ENCODE measurements at regions not wholly inside any gene's neighbourhood (a gene's known extent, or its start where the extent isn't known, plus 50 kb on each side); places are given as distances from the start of the nearest gene placed in this dataset.

- DNase-seq (ENCODE audit: low read depth) = no peak
Measured at GRCh38 chr10:29924436-29924835, 134.9 kb downstream of the JCAD start.

DNA sequence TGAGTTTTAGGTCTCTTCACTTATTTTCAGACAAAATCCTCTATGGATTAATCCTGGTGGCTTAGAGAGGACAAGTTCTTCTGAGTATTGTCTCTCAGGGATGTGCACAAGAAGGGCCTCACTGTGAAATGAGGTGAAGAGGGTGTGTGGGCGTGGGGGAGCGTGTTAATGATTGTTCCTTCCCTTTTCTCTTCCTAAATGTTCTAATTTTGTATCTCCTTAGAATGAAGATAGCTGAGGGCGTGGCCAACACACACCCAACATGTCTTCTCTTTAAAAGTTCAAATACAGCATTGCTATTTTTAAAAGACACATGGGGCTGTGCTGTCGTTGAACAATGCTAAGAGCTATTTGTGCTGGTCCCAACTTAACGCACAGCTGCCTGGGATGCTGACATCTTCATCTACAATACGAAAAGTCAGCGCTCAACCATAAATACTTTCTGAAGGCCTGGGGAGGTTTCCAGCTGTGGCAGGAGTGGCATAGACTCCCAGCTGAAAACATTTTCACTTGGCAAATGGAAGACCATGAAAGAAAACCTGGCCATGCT lies 135.9 kb downstream of the JCAD start:
- no peak for DNase-seq (ENCODE audit: low read depth)

- DNase-seq (ENCODE audit: low read depth) = no peak
Measured at GRCh38 chr10:29922892-29923291, 136.5 kb downstream of the JCAD start.

- DNase-seq (ENCODE audit: low read depth) = no peak
Measured at GRCh38 chr10:29922226-29922625, 137.2 kb downstream of the JCAD start.

DNA sequence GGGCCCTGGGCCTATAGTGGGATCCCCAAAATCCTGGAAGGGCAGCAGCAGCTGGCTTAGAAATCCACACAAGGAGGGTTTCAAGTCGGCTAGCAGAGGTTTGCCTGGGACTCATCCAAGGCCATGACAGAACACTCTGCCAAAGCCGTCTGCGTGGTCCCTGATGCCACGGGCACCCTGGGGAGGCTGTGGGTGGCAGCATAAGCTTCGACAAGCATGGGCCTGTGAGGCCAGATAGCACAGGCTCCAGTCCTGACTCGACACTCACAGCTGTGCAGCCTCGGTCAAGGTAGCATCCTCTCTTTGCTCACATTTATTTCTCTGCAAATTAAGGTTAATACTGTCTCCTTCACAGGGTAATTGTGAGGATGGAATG lies 138.3 kb downstream of the JCAD start:
- DNase-seq (ENCODE audit: low read depth) = no peak

DNA sequence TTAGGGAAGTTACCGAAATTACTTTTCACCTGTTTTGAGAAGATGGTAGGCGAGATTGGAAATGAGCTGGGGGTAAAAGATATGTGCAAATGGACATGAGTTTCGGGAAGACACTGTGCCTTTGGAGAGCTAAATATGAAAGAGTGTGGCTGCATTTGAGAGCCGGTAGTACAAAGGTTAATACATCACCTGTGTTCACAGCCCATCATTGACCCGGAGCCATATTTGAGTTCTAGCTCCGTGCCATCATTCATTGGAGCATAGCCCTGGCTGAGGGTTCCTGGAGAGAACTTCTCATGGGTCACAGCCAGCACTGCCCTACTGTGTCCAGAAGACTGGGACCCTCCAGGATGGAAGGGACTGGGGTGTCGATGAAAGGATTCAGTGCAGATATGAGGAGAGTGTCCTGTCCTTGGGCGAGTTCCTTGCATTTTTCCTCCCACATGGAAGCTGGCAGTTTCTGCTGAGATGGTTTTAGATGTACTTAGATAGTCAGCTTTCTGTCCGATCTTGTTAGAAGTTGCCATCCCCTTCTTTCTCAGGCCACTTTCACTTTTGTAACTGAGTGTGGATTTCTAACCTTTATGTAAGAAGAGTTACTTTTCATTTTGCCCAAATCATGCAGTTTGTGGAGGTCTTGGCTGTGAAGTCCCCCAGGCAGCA lies 138.8 kb downstream of the JCAD start:
- DNase-seq (ENCODE audit: low read depth) = no peak

DNA sequence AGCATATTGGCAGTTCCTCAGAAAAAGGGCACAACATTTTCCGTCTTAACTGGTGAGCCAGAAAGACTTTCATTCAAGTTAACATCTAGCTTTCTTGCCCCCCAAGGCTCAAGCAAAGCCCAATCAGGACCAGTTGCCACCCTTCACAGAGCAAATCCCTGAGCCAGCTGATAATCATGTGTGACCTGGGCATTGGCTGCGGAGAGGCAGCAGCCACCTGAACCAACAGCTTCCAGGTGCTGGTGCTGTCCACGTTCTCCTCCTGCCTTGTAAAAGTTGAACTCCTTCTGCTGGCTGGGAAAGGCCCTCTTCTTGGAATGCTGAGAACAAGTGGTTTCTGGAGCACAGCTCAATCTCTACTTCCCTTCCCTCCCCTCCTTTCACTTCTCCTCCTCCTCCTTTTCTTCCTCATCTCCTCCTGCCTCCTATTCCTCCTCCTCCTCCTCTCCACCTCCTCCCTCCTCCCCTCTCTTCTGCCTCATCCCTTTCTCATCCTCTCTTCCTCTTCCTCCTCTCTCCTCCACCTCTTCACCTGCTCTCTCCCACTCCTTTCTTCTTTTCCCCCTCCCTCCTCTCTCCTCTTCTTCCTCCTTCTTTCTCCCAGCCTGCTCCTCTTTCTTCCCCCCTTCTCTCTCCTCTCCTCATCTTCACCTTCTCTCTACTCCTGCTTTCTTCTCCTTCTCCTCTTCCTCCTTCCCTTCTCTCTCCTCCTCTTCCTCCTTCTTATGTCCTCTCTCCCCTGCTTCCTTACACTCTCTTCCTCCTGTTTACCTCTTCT lies 140.6 kb downstream of the JCAD start:
- no peak for DNase-seq (ENCODE audit: low read depth)

DNA sequence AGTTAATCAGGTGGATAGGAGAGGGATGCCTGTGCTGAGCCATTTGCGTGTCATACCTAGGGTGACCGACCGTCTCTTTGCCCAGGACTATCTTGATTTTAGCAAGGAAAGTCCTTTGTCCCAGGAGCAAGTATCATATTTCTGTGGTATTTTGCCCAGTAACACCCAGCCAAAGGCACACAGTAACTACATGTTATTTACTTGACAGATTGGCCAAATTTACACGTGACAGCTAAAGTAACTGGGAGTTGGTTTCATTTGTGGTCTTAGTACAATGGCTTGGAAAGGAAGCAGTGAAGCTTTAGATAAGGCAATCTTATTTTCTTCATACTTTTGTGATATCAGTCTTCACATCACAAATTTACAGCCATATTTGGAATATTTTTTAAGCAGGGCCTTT lies 142.1 kb downstream of the JCAD start:
- DNase-seq (ENCODE audit: low read depth) = no peak

GRCh38 chr10:29916669-29917068 lies 142.7 kb downstream of the JCAD start:
- no peak for DNase-seq (ENCODE audit: low read depth)

GRCh38 chr10:29914986-29915785 lies 144.2 kb downstream of the JCAD start:
- DNase-seq (ENCODE audit: low read depth) = no peak

GRCh38 chr10:29908962-29909361 lies 150.4 kb downstream of the JCAD start:
- DNase-seq (ENCODE audit: low read depth) = no peak

DNA sequence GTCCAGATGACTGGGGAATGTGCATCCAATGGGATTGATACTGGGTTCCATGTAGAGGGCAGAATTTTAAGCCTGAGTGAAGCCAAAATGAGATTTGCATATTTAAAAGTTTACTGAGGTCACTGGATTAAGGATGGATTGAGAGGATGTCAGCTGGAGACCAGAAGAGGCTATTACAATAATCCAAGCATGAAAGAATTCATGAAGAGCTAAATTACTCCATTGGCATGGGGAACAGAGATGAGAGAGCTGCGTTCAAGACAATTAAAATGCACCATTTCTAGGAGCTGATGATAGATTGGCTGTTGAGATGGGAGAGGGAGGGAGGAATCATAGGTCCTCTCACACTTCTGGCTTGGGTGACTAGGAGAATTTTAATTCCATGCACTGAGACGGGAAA lies 158.5 kb downstream of the JCAD start:
- DNase-seq (ENCODE audit: low read depth) = no peak

GRCh38 chr10:29897999-29898716 lies 161.2 kb downstream of the JCAD start:
- no peak for DNase-seq (ENCODE audit: low read depth)

DNA sequence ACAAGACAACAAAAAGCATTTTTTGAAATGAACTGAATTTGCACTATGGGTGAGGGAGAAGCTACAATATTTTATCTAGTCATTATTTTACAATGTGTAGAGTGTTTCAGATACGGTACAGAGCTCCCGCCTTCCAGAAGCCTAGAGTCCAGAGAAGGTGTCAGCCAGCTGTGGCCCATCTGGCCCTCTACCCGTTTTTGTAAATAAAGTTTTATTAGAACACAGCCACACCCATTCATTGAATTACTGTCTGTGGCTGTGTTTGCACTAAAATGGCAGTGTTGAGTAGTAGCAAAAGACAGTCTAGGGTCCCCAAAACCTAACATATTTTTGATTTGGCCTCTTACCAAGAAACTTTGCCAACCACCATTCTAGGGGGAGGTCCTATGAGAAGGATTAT lies 162.0 kb downstream of the JCAD start:
- DNase-seq (ENCODE audit: low read depth) = no peak

DNA sequence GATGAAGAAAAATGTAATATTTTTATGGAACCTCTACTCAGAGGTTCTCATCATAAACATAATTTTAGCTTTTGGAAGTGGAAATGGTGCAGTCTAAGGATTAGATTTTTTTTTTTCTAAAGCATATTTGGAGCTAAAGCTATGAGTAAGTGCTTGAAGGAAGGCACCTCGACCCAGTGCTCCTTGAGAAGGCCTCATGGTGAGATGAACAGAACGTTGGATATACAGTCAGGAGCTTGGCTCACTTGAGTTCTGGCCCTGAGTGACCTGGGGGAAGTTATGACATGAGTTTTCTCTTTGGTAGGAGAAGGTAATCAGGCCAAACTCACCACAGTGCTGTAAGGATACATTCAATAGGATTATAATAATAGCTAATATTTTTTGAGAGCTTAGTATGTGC lies 163.3 kb downstream of the JCAD start:
- no peak for DNase-seq (ENCODE audit: low read depth)

GRCh38 chr10:29895456-29895855 lies 163.9 kb downstream of the JCAD start:
- no peak for DNase-seq (ENCODE audit: low read depth)

DNA sequence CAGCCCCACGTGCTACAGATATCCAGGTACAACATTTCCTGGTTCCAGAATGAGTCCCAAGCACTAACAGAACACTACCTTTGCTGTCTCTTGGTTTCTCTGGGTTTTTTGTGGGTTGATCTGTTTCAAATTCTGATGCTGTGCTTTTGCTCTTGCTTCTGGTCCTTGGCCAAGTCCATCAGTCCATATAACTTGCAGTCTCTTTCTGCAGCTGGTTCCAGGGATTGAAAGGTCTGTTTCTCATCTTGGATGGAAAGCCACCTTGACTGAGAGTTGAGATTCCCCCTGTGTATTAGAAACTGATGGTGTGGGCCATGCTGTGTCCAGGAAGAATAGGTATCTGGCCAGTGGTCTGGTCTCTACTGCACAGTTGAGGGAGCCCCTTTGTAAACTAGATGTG lies 171.1 kb downstream of the JCAD start:
- DNase-seq (ENCODE audit: low read depth) = no peak

DNA sequence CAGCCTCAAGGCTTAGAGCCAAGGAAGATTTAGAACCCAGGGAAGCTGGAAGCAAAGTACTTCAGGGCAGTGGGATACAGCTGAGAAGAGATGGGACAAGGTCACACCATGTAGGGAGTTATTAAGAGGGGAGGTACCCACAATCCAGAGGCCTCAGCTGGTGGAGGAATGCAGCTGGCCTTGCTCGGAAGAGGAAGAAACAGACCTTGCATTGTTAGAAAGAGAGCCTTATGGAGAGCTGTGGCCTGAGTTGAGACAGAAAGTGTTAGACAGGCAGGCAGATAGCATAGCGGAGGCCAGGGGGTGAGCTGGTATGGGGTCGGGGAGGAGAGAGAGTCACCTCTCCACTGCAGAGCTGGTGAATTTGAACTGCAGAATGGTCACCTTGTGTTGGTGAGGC lies 173.1 kb downstream of the JCAD start:
- no peak for DNase-seq (ENCODE audit: low read depth)

DNA sequence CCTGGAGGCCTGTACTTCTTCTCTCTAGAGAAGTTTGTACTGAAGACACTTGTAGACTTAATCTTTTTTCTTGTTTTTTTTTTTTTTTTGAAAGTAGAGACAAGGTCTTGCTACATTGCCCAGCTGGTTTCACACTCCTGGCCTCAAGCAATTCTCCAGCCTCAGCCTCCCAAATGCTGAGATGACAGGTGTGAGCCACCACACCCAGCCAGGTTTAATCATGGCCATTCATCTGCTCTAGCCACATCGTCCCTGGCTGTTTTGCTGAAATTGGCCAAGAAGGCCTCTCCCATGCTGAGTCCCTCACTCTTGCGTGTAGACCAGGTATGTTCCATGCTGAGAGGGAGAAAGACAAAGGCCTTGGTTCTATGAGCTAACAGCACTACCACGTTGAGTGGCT lies 176.2 kb downstream of the JCAD start:
- no peak for DNase-seq (ENCODE audit: low read depth)

GRCh38 chr10:29882766-29883165 lies 176.6 kb downstream of the JCAD start:
- no peak for DNase-seq (ENCODE audit: low read depth)

DNA sequence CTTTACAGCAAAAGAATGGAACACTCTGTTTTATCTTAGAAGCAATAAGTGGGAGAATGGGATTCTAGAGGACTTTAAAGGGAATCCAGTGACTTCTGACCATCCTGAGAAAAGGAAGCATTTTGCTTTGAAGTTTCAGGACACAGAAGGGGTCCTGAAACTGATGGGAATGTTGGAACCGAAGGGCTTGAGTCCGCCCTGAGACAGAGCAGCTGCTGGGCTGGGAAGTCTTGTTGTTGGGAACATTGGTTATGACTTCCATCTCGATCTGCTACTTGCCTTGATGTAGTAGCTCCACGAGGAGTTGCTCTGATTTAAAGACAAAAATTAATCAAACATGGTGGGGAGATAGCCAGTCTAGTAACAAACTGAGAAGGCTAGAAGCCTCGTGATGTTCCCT lies 177.6 kb downstream of the JCAD start:
- no peak for DNase-seq (ENCODE audit: low read depth)

- DNase-seq (ENCODE audit: low read depth) = no peak
Measured at GRCh38 chr10:29881336-29881771, 178.0 kb downstream of the JCAD start.

All from activated T-helper 1 cell treated with Interleukin-2 at 50 U/mL for 16 hours (primary cell).